LoVo (cell line): ENCODE measurements at regions not wholly inside any gene's neighbourhood (a gene's known extent, or its start where the extent isn't known, plus 50 kb on each side); places are given as distances from the start of the nearest gene placed in this dataset.

Source experiments
- DNase-seq: peaks from one replicate; pipeline ENCODE4 v3.0.0-alpha.2; 2016; ENCODE audit warnings: low spot score

- no peak for DNase-seq
These were observed 314.9 kb downstream of the EIPR1 start for GRCh38 chr2:3062476-3063260.

- no peak for DNase-seq
These were observed 317.6 kb downstream of the EIPR1 start for GRCh38 chr2:3060049-3060448.

GRCh38 chr2:3059141-3059925 is 318.3 kb downstream of the EIPR1 start:
- DNase-seq = no peak

GRCh38 chr2:3054066-3054465 is 323.6 kb downstream of the EIPR1 start:
- no peak for DNase-seq

GRCh38 chr2:3051266-3051665 is 326.4 kb downstream of the EIPR1 start:
- no peak for DNase-seq

- no peak for DNase-seq
These were observed 331.3 kb downstream of the EIPR1 start for GRCh38 chr2:3046170-3046865.

- DNase-seq = no peak
These were observed 332.2 kb downstream of the EIPR1 start for GRCh38 chr2:3045318-3045921.

DNA sequence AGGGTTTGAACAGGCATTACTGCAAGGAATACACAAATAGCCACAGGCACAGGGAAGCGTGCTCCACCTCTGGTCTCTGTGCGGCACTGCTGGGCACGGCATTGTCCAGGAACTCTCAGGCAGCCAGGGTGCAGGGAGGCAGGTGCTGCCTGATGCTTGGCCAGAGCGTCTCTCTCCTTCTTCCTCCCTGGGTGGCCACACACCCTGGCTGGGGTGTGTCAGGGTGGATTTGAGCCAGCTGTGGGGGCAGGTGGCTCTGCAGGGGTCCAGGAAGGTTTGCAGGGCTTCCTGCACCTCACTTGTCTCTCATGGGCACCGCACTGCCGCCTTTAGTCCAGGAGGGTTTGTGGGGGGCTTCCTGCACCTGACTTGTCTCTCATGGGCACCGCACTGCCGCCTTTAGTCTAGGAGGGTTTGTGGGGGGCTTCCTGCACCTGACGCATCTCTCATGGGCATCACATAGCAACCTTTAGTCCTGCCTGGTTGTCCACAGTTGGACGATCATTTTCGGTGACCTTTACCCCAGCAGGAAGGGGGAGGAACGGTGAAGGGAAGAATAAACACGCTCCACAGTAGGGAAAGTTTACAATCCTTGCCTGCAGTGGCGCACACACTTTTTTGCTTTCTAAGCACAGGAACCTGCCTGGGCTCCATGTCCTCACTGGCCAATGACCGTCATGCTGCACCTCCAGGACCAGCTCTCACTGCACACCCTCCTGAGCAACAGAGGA is 332.9 kb downstream of the EIPR1 start:
- DNase-seq = no peak

- DNase-seq = no peak
These were observed 333.9 kb downstream of the EIPR1 start for GRCh38 chr2:3043726-3044125.

GRCh38 chr2:3042601-3043585 is 334.7 kb downstream of the EIPR1 start:
- DNase-seq = no peak

- no peak for DNase-seq
These were observed 335.6 kb downstream of the EIPR1 start for GRCh38 chr2:3041841-3042600.

DNA sequence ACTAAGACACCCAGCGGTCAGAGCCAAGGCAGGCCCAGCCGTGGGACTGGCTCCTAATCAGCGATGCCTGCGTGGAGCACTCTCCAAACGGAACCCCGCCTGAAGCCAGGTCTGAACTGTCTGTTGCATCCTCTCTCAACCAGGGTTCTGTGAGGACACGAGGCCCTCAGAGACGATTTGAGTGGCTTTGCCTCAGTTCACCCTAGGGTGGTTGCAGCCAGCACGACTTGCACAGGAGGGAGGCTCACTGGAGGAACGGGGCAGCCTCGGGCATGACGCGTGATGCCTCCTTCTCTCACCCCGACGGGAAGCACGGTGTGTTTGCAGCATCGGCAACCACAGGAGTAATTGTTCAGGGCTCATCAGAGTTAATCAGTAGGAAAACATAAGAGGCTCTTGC is 336.4 kb downstream of the EIPR1 start:
- DNase-seq = no peak

DNA sequence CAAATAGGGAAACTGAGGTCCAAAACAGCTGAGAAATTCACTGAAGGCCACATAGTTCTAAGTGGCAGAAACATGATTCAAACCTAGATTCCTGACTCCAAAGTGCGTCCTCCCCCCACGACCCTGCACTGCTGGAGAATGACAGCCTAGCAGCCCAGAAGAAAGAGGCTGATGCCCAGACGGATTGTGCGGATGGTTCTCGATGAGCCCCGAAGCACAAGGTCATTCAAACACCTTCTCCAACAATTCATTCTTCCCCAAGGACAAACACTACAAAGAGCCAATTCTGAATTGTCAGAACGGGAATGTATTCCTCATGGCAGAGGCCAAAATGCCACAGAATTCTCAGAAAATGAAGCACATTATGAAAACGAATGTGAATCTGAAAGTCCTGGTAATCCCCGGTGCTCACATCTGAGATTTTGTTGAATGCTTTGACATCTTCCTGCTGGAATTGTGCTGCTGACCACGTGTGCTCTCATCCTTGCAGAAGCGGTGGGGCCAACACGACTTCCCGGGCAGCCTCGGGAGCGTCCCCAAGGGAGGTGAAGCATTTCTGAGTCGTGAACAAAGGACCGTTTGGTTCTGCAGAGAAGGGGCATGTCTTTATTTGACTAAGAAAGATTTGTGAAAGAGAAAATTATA is 337.0 kb downstream of the EIPR1 start:
- DNase-seq = no peak

GRCh38 chr2:3040066-3040428 is 337.6 kb downstream of the EIPR1 start:
- DNase-seq = no peak

GRCh38 chr2:3039188-3040065 is 338.2 kb downstream of the EIPR1 start:
- DNase-seq = no peak

- DNase-seq = no peak
These were observed 339.0 kb downstream of the EIPR1 start for GRCh38 chr2:3038636-3039035.

GRCh38 chr2:3037196-3038194 is 340.1 kb downstream of the EIPR1 start:
- no peak for DNase-seq
